Glomerular visceral epithelial cell (primary cell): ENCODE measurements at regions not wholly inside any gene's neighbourhood (a gene's known extent, or its start where the extent isn't known, plus 50 kb on each side); places are given as distances from the start of the nearest gene placed in this dataset.
"Not testable (repeated sequence)": the region's sequence is repeated elsewhere in the genome, so short reads cannot be mapped to it uniquely, and the experiment has no call there.

Source experiments
- DNase-seq: peaks from one replicate; pipeline ENCODE4 v3.0.0-alpha.2; 2016; ENCODE audit errors: extremely low spot score

GRCh38 chr4:150026987-150027386, 51.3 kb upstream of the DCLK2 start:
- DNase-seq = not testable (repeated sequence)
